Neural progenitor cell (in vitro differentiated cells): ENCODE measurements at regions not wholly inside any gene's neighbourhood (a gene's known extent, or its start where the extent isn't known, plus 50 kb on each side); places are given as distances from the start of the nearest gene placed in this dataset.

ENCODE experiments used
- DNase-seq: peaks from one replicate; pipeline ENCODE4 v3.0.0-alpha.2; 2016; ENCODE audit warnings: low spot score
- H2AFZ ChIP-seq: fragments of 200-600 bp; sonication (generic); replicated peaks from 2 replicates; pipeline ENCODE4 v1.6.1; 2016; ENCODE audit warnings: antibody characterized with exemption
- H3F3A ChIP-seq: fragments of 200-600 bp; sonication (generic); 2 replicates; pipeline ENCODE4 v1.6.1; 2016; ENCODE audit warnings: antibody characterized with exemption, low read depth
- H3K27ac ChIP-seq: fragments of 200-600 bp; sonication (generic); 2 replicates; pipeline ENCODE4 v1.5.1; 2016; ENCODE audit warnings: mild to moderate bottlenecking
- H3K27me3 ChIP-seq: fragments of 200-600 bp; sonication (generic); 2 replicates; pipeline ENCODE4 v1.6.1; 2016; ENCODE audit warnings: mild to moderate bottlenecking, moderate library complexity
- H3K36me3 ChIP-seq: fragments of 200-600 bp; sonication (generic); 2 replicates; pipeline ENCODE4 v1.5.1; 2016
- H3K4me1 ChIP-seq: fragments of 200-600 bp; sonication (generic); 2 replicates; pipeline ENCODE4 v1.6.1; 2016; ENCODE audit warnings: mixed run types
- H3K4me2 ChIP-seq: fragments of 200-600 bp; sonication (generic); 2 replicates; pipeline ENCODE4 v1.6.1; 2016
- H3K4me3 ChIP-seq: fragments of 200-600 bp; sonication (generic); 2 replicates; pipeline ENCODE4 v1.5.1; 2016
- H3K79me2 ChIP-seq: fragments of 200-600 bp; sonication (generic); 2 replicates; pipeline ENCODE4 v1.6.1; 2016; ENCODE audit warnings: low read depth
- H3K9ac ChIP-seq: fragments of 200-600 bp; sonication (generic); 2 replicates; pipeline ENCODE4 v1.6.1; 2016
- H3K9me3 ChIP-seq: fragments of 200-600 bp; sonication (generic); 2 replicates; pipeline ENCODE4 v1.5.1; 2016; ENCODE audit warnings: low read depth
- H4K20me1 ChIP-seq: fragments of 200-600 bp; sonication (generic); 2 replicates; pipeline ENCODE4 v1.6.1; 2016; ENCODE audit warnings: low read depth
- H3K27ac Mint-ChIP-seq: 3 replicates; pipeline ENCODE4 v1.8.0; 2021; ENCODE audit warnings: mixed read lengths
- H3K27me3 Mint-ChIP-seq: 2 replicates; pipeline ENCODE4 v1.8.0; 2022; ENCODE audit warnings: low read depth, mild to moderate bottlenecking, inconsistent platforms, moderate library complexity, mixed read lengths; ENCODE audit not compliant: insufficient read depth
- H3K36me3 Mint-ChIP-seq: 3 replicates; pipeline ENCODE4 v1.8.0; 2021; ENCODE audit warnings: mixed read lengths
- H3K4me1 Mint-ChIP-seq: 3 replicates; pipeline ENCODE4 v1.8.0; 2021; ENCODE audit warnings: mixed read lengths
- H3K4me3 Mint-ChIP-seq: 3 replicates; pipeline ENCODE4 v1.8.0; 2021; ENCODE audit warnings: mild to moderate bottlenecking, moderate library complexity, mixed read lengths
- H3K9me3 Mint-ChIP-seq: 3 replicates; pipeline ENCODE4 v1.8.0; 2020; ENCODE audit warnings: mixed read lengths
- CTCF ChIP-seq: fragments of 200-600 bp; sonication (generic); IDR thresholded peaks from 2 replicates; pipeline ENCODE4 v1.5.1; 2017; ENCODE audit warnings: antibody characterized with exemption, mild to moderate bottlenecking
- EZH2 ChIP-seq: fragments of 200-600 bp; sonication (generic); IDR thresholded peaks from 2 replicates; pipeline ENCODE4 v1.6.1; 2017; ENCODE audit warnings: antibody characterized with exemption, mild to moderate bottlenecking, moderate library complexity
- EZH2phosphoT487 ChIP-seq: fragments of 200-600 bp; sonication (generic); IDR thresholded peaks from 2 replicates; pipeline ENCODE4 v1.6.1; 2017; ENCODE audit warnings: antibody characterized with exemption

DNA sequence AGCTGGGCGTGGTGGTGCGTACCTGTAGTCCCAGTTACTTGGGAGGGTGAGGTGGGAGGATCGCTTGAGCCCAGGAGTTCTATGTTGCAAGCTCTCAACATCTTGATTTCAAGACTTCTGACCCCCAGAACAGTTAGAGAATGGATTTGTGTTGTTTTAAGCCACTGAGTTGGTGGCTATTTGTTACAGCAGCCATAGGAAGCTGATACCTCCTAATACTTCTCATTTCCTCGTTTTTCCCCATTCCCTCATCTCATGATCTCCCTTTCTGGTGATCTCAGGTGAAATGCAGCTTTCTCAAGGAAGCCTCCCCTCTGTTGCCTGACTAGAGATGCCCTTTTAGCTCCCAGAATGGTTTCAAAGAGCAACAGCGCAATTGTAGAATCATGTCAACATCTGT, 378.8 kb downstream of the TYW1 start:
- Histone ChIP-seq H3K27me3 (peaks cover 7% of the 10 kb centered on the region), H3K36me3 (no peaks in the 10 kb centered on the region), H3K4me3 (no peak overlapping the region), H3K9me3 (no peaks in the 10 kb centered on the region), H2AFZ (no peak overlapping the region), H3F3A (peaks cover 5% of the 10 kb centered on the region), H3K4me1 (no peaks in the 10 kb centered on the region), H3K4me2 (no peak overlapping the region), H3K79me2 (no peaks in the 10 kb centered on the region), H4K20me1 (no peaks in the 10 kb centered on the region), H3K9ac (no peak overlapping the region), H3K27ac (no peak overlapping the region)
- DNase-seq, result no peak
- H3K4me3 Mint-ChIP-seq, result no peak overlapping the region
- TF ChIP-seq EZH2phosphoT487 (no peak), CTCF (no peak), EZH2 (no peak)
- peaks cover 15% of the 10 kb centered on the region for H3K9me3 Mint-ChIP-seq
- H3K27ac Mint-ChIP-seq, result no peak overlapping the region
- peaks cover 9% of the 10 kb centered on the region for H3K27me3 Mint-ChIP-seq
- H3K36me3 Mint-ChIP-seq, result no peaks in the 10 kb centered on the region
- no peaks in the 10 kb centered on the region for H3K4me1 Mint-ChIP-seq

- no peaks in the 10 kb centered on the region for H3K79me2 ChIP-seq
- H3K9me3 ChIP-seq, result no peaks in the 10 kb centered on the region
- no peak overlapping the region for H3K4me2 ChIP-seq
- Mint-ChIP-seq H3K36me3 (no peaks in the 10 kb centered on the region), H3K9me3 (peaks cover 15% of the 10 kb centered on the region), H3K27ac (no peak overlapping the region), H3K27me3 (peaks cover 3% of the 10 kb centered on the region), H3K4me1 (no peaks in the 10 kb centered on the region), H3K4me3 (no peak overlapping the region)
- no peaks in the 10 kb centered on the region for H3K36me3 ChIP-seq
- H3K27ac ChIP-seq, result no peak overlapping the region
- H2AFZ ChIP-seq, result no peak overlapping the region
- no peaks in the 10 kb centered on the region for H4K20me1 ChIP-seq
- peak; percentile 90 for DNase-seq
- H3K4me1 ChIP-seq, result no peaks in the 10 kb centered on the region
- H3F3A ChIP-seq, result peaks cover 14% of the 10 kb centered on the region
- H3K9ac ChIP-seq, result no peak overlapping the region
- TF ChIP-seq EZH2 (no peak), EZH2phosphoT487 (no peak), CTCF (peak; percentile 94)
- H3K27me3 ChIP-seq, result no peaks in the 10 kb centered on the region
- H3K4me3 ChIP-seq, result no peak overlapping the region
Observed at GRCh38 chr7:67377939-67378862, 381.6 kb downstream of the TYW1 start.

- DNase-seq, result no peak
- Histone ChIP-seq H3K27me3 (no peaks in the 10 kb centered on the region), H3K9ac (no peak overlapping the region), H2AFZ (no peak overlapping the region), H3K36me3 (no peaks in the 10 kb centered on the region), H3K4me2 (no peak overlapping the region), H3K4me1 (no peaks in the 10 kb centered on the region), H3K4me3 (no peak overlapping the region), H3F3A (peaks cover 14% of the 10 kb centered on the region), H3K27ac (no peak overlapping the region), H4K20me1 (no peaks in the 10 kb centered on the region), H3K9me3 (no peaks in the 10 kb centered on the region), H3K79me2 (no peaks in the 10 kb centered on the region)
- TF ChIP-seq EZH2, result no peak
- no peak for TF ChIP-seq EZH2phosphoT487
- Mint-ChIP-seq H3K9me3 (peaks cover 6% of the 10 kb centered on the region), H3K27ac (no peak overlapping the region), H3K36me3 (no peaks in the 10 kb centered on the region), H3K27me3 (no peaks in the 10 kb centered on the region), H3K4me3 (no peak overlapping the region), H3K4me1 (no peaks in the 10 kb centered on the region)
Observed at GRCh38 chr7:67380326-67380725, 383.7 kb downstream of the TYW1 start.

- no peak overlapping the region for H3K27ac ChIP-seq
- no peak overlapping the region for H3K4me3 ChIP-seq
- H3K36me3 ChIP-seq, result no peaks in the 10 kb centered on the region
- no peak for DNase-seq
- H3K4me1 Mint-ChIP-seq, result no peaks in the 10 kb centered on the region
- H3K4me1 ChIP-seq, result no peaks in the 10 kb centered on the region
- TF ChIP-seq EZH2, result no peak
- no peak for TF ChIP-seq EZH2phosphoT487
- no peak for TF ChIP-seq CTCF
- H3K36me3 Mint-ChIP-seq, result no peaks in the 10 kb centered on the region
- no peaks in the 10 kb centered on the region for H3K27me3 ChIP-seq
- peaks cover 14% of the 10 kb centered on the region for H3F3A ChIP-seq
- no peaks in the 10 kb centered on the region for H4K20me1 ChIP-seq
- no peaks in the 10 kb centered on the region for H3K79me2 ChIP-seq
- no peak overlapping the region for H3K4me2 ChIP-seq
- no peak overlapping the region for H3K9ac ChIP-seq
- H2AFZ ChIP-seq, result no peak overlapping the region
- H3K9me3 Mint-ChIP-seq, result peaks cover 2% of the 10 kb centered on the region
- no peak overlapping the region for H3K4me3 Mint-ChIP-seq
- H3K27me3 Mint-ChIP-seq, result no peaks in the 10 kb centered on the region
- H3K27ac Mint-ChIP-seq, result no peak overlapping the region
- no peaks in the 10 kb centered on the region for H3K9me3 ChIP-seq
Observed at GRCh38 chr7:67380858-67381257, 384.2 kb downstream of the TYW1 start.
